HG03460 (cell line): ENCODE measurements at regions not wholly inside any gene's neighbourhood (a gene's known extent, or its start where the extent isn't known, plus 50 kb on each side); places are given as distances from the start of the nearest gene placed in this dataset.

ENCODE experiments used
- ATAC-seq: cut with Tn5 transposase; IDR thresholded peaks from one replicate; pipeline ENCODE4 v1.9.1; 2021; ENCODE audit not compliant: unreplicated experiment

GRCh38 chr17:72254808-72255449 is 134.1 kb downstream of the SOX9 start:
- ATAC-seq: no peak

GRCh38 chr17:72255481-72255880 is 134.7 kb downstream of the SOX9 start:
- no peak for ATAC-seq

DNA sequence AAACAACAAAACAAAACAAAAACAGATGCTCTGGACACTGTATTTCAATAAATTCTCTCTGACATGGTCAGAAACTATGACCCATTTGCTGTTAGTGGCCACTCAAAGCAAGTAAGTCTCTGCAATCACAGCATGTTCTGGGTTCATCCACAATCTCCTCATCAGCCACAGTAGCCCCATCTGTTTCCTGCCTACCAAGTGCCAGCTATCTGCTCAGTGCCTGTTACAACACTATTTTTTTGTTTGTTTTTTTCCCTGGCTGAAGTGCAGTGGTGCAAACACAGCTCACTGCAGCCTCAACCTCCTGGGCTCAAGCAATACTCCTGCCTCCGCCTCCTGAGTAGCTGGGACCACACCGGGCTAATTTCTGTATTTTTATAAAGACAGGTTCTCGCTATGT is 137.9 kb downstream of the SOX9 start:
- ATAC-seq: no peak

GRCh38 chr17:72259922-72260321 is 139.1 kb downstream of the SOX9 start:
- ATAC-seq: no peak

DNA sequence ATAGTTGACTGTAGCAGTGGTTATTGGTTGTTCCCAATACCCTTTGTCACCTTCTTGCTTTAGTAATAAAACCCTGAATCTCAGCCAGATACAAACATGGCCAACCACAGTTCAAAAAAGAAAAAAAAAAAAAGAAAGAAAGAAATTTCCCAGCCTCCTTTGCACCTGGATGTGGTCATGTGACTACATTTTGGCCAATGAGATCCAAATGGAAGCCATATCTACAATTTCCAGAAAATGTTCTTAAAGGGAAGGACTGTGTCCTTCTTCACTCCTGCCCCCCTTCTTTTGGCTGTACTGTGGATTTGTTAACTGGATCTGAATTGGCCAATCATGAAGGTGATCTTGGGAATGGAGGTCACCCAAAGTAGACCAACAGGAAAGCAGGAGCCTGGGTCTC is 141.9 kb downstream of the SOX9 start:
- no peak for ATAC-seq

- no peak for ATAC-seq
Measured at GRCh38 chr17:72264682-72265405, 144.0 kb downstream of the SOX9 start.

DNA sequence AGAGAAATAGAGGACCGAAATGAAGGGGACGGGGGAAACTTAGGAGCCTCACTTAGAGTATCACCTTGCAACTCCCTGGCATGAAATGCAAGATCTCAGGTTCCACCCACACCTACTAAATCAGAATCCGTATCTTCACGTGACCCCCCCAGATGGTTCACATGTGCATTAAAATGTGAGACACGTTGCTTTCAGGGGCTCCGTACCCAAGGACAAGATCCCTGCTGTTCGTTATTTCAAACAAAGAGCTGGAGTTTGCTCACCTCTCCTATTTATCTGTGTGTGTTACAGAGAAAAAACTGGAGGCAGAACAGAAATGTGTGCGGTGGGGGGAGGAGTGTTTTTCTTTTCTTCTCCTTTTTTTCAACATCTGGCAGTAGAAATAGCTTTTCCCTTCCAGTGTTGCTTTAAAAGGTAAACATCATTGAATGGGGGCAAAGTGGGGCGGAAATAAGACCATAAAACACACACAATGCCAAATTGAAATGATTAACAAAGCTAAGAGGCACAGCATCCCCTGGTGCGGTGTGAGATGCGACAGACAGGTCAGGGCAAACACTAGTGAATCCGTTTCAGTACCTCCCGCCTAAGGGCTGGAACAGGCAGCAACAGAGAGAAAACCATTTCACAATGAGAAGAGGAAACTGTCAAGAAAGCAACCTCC is 145.4 kb downstream of the SOX9 start:
- ATAC-seq: no peak

DNA sequence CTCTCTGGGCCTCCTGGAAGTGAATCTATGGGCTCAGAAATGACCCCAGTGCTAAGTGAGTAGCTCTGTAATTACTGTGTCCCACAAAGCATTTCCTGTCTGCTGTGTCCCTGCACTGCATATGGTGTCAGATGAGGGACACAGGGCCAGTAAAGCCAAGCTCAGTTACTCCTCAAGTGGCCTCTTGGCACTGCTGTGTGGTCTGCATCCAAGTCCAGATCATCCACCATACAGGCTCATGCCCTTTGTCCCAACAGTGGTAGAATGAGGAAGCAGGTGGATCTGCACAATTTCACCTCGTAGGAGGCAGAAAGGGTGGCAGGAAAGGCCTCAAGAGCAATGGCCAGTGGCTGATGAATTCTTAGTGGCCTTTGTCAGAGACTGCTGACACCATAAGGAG is 146.8 kb downstream of the SOX9 start:
- ATAC-seq: no peak

DNA sequence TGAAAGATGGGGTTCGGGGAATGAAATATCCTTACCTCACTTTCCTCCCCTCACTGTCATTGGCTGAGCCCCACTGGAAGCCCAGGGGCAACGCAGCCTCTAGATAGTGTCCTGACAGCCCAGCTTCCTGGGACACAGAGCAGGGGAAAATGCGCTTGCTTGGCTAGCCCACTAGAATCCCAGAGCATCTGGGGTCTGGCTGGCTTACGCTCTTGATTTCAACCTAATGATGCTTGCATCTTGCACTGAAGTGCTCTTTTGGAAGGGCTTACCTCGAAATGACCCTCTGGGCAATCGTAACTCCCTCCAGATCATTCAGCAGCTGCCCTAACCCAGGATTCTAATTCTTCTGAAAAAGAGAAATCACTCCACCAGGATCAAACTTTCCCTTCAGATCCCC is 147.6 kb downstream of the SOX9 start:
- no peak for ATAC-seq

DNA sequence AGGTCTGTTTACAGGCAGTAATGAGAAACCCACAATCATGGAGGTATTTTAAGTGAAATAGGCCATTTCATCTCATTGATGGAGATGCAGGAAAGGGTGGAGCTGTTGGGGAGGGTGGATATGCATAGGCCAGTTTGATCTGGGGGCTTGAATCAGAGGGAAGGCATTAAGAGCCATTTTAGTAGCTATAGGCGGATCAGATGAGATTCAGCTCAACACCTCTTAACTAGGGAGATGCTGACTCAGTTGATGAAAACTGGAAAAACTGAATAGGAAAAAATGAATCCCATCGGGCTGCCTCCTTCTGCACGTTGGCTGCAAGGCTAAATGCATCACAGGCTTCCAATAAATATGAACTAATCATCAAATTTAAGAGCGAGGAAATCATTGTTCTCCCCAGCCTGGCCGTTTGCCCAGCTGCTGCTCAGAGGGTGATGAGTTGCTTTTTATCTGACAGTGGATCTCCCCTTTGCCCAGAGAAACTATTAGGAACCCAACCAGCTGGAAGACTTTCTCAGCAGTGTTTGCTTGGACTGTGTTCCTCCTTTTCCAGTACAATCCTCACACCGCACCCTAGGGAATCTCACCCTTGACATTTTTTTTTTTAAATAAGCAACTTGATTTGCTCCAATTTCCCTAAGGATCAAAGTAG is 149.6 kb downstream of the SOX9 start:
- no peak for ATAC-seq

DNA sequence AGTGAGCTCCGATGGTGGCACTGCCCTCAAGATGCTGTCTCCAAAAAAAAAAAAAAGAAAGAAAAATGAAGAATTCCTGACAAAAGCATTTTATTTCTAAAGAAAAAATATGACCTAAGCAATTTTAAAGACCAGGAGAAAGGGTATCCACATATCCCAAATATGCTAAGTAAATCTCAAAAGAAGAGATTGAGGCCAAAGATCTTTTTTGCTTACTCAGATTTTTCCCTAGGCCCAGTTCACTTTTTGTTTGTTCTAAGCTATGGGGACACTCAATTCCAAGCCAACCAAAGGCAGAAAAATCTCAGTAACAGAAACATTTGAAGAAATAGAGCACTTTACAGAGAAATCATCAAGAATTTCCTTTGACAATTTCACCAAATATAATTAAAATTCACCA is 150.8 kb downstream of the SOX9 start:
- ATAC-seq: no peak

- no peak for ATAC-seq
Measured at GRCh38 chr17:72273289-72274056, 152.7 kb downstream of the SOX9 start.

DNA sequence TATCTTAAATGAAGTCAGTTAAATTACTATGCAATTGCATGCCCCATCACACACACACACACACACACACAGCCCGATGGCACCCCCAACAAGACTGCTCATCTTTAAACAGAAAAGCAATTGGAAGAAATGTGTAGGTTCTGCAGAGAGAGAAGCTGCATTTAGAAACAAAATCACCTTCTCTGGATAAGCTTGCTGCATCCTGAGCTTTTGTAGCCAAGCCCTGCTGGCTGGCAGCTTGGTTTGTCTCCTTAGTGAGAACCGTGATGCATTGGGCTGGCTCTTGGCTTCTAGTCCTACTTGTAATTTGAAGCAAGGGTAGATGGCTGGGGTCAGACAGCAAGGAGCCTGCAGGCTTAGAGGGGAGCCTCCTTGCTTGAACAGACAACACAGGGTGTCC is 153.8 kb downstream of the SOX9 start:
- ATAC-seq: no peak

DNA sequence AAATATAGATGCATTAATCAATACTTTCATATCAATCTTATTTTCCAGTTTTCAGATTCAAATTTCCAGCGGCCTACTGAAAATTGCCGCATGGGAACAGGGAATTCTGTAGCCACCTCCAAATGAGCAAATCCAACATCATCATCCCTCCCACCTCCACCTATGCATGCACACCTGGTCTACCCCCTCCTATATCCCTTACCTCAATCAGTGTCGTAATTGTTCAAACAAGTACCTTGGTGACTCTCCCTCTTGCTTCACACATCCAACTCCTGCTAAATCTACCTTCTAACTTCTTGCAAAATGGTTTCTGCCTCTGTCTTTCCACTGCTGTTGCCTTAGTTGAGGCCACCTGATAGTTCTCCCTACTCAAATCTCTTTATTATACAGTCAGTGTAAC is 160.1 kb downstream of the SOX9 start:
- ATAC-seq: no peak

GRCh38 chr17:72282439-72283029 is 161.7 kb downstream of the SOX9 start:
- ATAC-seq: no peak

GRCh38 chr17:72284806-72285205 is 164.0 kb downstream of the SOX9 start:
- no peak for ATAC-seq

- ATAC-seq: no peak
Measured at GRCh38 chr17:72287586-72287985, 166.8 kb downstream of the SOX9 start.

GRCh38 chr17:72294487-72294893 is 173.7 kb downstream of the SOX9 start:
- ATAC-seq: no peak

DNA sequence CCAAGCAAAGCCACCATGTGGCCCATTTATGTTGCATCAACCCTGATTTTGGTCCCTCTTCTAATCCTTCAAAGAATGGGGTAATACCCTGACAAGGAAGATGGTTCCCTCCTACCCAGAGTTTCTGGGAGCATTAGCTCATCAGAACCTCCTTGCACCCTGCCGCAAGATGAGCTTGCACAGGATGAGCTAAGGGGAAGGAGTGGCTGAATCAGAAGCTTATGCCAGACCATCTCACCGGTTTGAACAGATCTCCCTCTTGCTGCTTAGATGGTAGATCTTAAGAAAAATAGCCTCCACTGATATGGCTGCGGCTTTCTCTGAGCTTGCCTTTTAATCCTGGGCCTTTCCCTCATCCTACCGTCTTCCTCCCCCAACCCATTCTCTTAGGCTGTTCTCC is 175.1 kb downstream of the SOX9 start:
- ATAC-seq: no peak

- no peak for ATAC-seq
Measured at GRCh38 chr17:72296456-72296855, 175.6 kb downstream of the SOX9 start.
